LNCaP clone FGC (cell line): ENCODE measurements at regions not wholly inside any gene's neighbourhood (a gene's known extent, or its start where the extent isn't known, plus 50 kb on each side); places are given as distances from the start of the nearest gene placed in this dataset.

Experiments
- DNase-seq: peaks from one replicate; pipeline ENCODE4 v3.0.0-alpha.2; 2011; ENCODE audit warnings: low read depth
- H3K4me3 ChIP-seq: 2 replicates; pipeline ENCODE4 v1.5.1; 2011; ENCODE audit warnings: mild to moderate bottlenecking, low read depth, low read length, control low read depth
- CTCF ChIP-seq: IDR thresholded peaks from 2 replicates; pipeline ENCODE4 v1.5.1; 2012; ENCODE audit warnings: mild to moderate bottlenecking; ENCODE audit not compliant: control insufficient read depth, insufficient read depth; ENCODE audit errors: extremely low read depth

- no peak overlapping the region for H3K4me3 ChIP-seq
- DNase-seq, result no peak
- TF ChIP-seq CTCF, result no peak
These were observed 103.8 kb upstream of the LIPC start for GRCh38 chr15:58327958-58328357.

GRCh38 chr15:58329211-58329610 is 102.6 kb upstream of the LIPC start:
- H3K4me3 ChIP-seq, result no peak overlapping the region
- no peak for DNase-seq
- no peak for TF ChIP-seq CTCF

GRCh38 chr15:58329781-58330671 is 101.8 kb upstream of the LIPC start:
- no peak for TF ChIP-seq CTCF
- H3K4me3 ChIP-seq, result no peak overlapping the region
- peak; percentile 97 for DNase-seq

GRCh38 chr15:58330741-58331559 is 100.8 kb upstream of the LIPC start:
- no peak for TF ChIP-seq CTCF
- H3K4me3 ChIP-seq, result no peak overlapping the region
- DNase-seq, result no peak

GRCh38 chr15:58331560-58331912 is 100.3 kb upstream of the LIPC start:
- no peak for TF ChIP-seq CTCF
- no peak for DNase-seq
- no peak overlapping the region for H3K4me3 ChIP-seq

GRCh38 chr15:58331913-58332675 is 99.7 kb upstream of the LIPC start:
- peak overlapping the region; percentile 23 for H3K4me3 ChIP-seq
- TF ChIP-seq CTCF, result no peak
- peak; percentile 99 for DNase-seq
